ENCODE measurements at regions not wholly inside any gene's neighbourhood (a gene's known extent, or its start where the extent isn't known, plus 50 kb on each side); places are given as distances from the start of the nearest gene placed in this dataset.

- no peak overlapping the region for H3K14ac ChIP-seq (ENCODE audit: insufficient read depth, low read length)
- peaks cover 3% of the 10 kb centered on the region for H4K20me1 ChIP-seq (ENCODE audit: control insufficient read depth, insufficient read depth, insufficient read length)
- H3K4me3 Mint-ChIP-seq: no peak overlapping the region
- WGBS (ENCODE audit: extremely low coverage, insufficient read length, low lambda C conversion rate): no CpG with 5 or more reads among the region's 4 CpGs
- H3K23me2 ChIP-seq (ENCODE audit: insufficient read length, low read depth, low read length, poor library complexity, severe bottlenecking): peaks cover 6% of the 10 kb centered on the region
- H4K91ac ChIP-seq (ENCODE audit: insufficient read length, low read depth, low read length): no peak overlapping the region
- H3K9me3 Mint-ChIP-seq: no peaks in the 10 kb centered on the region; a peak in 2 of 5 replicates
- H3K4me2 ChIP-seq (ENCODE audit: insufficient read depth, insufficient read length, low read length): no peak overlapping the region
- H3K27me3 ChIP-seq (ENCODE audit: insufficient read depth, low read length): no peaks in the 10 kb centered on the region
- no peak overlapping the region for H2AK5ac ChIP-seq (ENCODE audit: insufficient read length, low read length)
- H2BK12ac ChIP-seq (ENCODE audit: insufficient read length, low read depth, low read length): no peak overlapping the region
- no peak overlapping the region for H3T11ph ChIP-seq (ENCODE audit: low read length)
- H3K23ac ChIP-seq (ENCODE audit: insufficient read length, low read depth, low read length): no peak overlapping the region
- no peak overlapping the region for H3K18ac ChIP-seq (ENCODE audit: insufficient read length, low read depth, low read length)
- H3K4me1 ChIP-seq (ENCODE audit: insufficient read depth, low read length): peaks cover 4% of the 10 kb centered on the region; the same call in 1 of the 2 replicates
- peaks cover 40 to 43% of the 10 kb centered on the region in 2 experiments for H3K4me1 Mint-ChIP-seq
- H3K9me3 ChIP-seq (ENCODE audit: control insufficient read depth, low read depth, low read length): no peaks in the 10 kb centered on the region
- TF ChIP-seq CTCF (conservative IDR thresholded peaks at IDR 0.05): peak; percentile 43
- no peak overlapping the region for H4K5ac ChIP-seq (ENCODE audit: insufficient read length, low read depth, low read length)
- no peak overlapping the region for H3K56ac ChIP-seq (ENCODE audit: insufficient read length, low read depth, low read length)
- H3K4ac ChIP-seq (ENCODE audit: low read depth, low read length): no peak overlapping the region
- H2BK120ac ChIP-seq (ENCODE audit: low read depth, low read length, poor library complexity, severe bottlenecking): no peak overlapping the region
- no peaks in the 10 kb centered on the region for H3K79me2 ChIP-seq (ENCODE audit: insufficient read depth, low read length)
- no peaks in the 10 kb centered on the region for H3K36me3 Mint-ChIP-seq (ENCODE audit: insufficient read depth in 1 of 3, low read depth in 3 of 3)
- H3K27me3 Mint-ChIP-seq (ENCODE audit: low read depth): peaks cover 37% of the 10 kb centered on the region
- no peak overlapping the region for H2BK15ac ChIP-seq (ENCODE audit: low read depth, low read length)
- no peak overlapping the region for H3K27ac ChIP-seq (ENCODE audit: insufficient read length, low read depth, low read length)
- H2BK20ac ChIP-seq (ENCODE audit: low read depth, low read length, poor library complexity, severe bottlenecking): no peak overlapping the region
- H3K79me1 ChIP-seq (ENCODE audit: insufficient read depth, low read depth, low read length, poor library complexity, severe bottlenecking): no peaks in the 10 kb centered on the region
- no peak overlapping the region for H2AFZ ChIP-seq (ENCODE audit: low read length)
- no peak overlapping the region for H4K8ac ChIP-seq (replicated peaks; ENCODE audit: insufficient read length, low read depth, low read length)
- H2BK5ac ChIP-seq (ENCODE audit: insufficient read length, low read length): no peak overlapping the region
- DNase-seq: no peak
- no peak overlapping the region for H3K27ac Mint-ChIP-seq
- no peak overlapping the region for H3K9ac ChIP-seq (ENCODE audit: extremely low read depth, insufficient read length, low read length)
Observed at GRCh38 chr3:194005930-194006501, 129.9 kb upstream of the HES1 start.

All from H9 (cell line).